ENCODE measurements at regions not wholly inside any gene's neighbourhood (a gene's known extent, or its start where the extent isn't known, plus 50 kb on each side); places are given as distances from the start of the nearest gene placed in this dataset.

DNA sequence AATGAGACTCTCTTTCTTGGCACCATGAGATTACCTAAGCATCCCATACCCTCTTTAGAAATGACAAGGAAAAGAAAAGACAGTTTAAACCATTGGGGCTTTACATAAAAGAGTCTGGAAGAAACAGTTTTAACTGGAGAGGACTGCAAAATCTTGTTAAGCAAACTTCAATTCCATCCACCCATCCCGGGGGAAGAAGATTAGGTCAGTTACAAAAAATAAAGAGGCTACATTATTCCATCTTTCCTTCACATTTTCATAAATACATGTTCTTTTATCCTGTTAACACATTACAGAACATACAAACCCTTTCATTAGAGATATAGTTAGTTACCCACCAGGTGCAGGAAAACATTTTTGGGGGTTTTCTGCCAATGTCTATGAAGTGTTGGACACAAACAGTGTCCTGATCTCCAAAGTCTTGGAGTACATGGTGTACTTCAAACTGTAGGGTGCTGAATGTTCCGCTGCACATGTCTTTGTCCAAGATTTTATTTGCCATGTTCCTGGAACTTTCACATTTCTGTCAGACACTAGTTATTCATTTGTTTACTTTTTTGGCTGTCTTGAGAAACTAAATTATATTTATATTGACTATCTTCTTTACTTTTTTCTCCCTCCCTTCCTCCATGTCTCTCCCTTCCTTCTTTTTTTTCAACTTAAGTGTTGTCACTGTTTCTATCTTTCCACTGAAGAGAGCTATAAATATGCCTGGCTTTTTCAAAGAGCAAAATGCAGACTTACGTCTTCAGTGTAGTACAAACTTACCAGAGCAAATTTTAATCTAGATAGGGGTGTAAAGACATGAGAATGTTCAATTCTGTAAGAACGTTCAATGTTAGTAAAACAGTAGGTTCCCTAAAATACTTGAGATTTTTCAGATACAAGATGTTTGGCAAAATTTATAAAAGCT, 410.9 kb upstream of the PRR16 start:
- TF ChIP-seq POLR2AphosphoS5 (IDR thresholded peaks at IDR 0.05) (peak in 2 of 4 donors; percentile 38 to 75), EP300 (IDR thresholded peaks at IDR 0.05) (peak in 2 of 4 donors; percentile 31 to 83)
- TF ChIP-seq, protein P1, sequence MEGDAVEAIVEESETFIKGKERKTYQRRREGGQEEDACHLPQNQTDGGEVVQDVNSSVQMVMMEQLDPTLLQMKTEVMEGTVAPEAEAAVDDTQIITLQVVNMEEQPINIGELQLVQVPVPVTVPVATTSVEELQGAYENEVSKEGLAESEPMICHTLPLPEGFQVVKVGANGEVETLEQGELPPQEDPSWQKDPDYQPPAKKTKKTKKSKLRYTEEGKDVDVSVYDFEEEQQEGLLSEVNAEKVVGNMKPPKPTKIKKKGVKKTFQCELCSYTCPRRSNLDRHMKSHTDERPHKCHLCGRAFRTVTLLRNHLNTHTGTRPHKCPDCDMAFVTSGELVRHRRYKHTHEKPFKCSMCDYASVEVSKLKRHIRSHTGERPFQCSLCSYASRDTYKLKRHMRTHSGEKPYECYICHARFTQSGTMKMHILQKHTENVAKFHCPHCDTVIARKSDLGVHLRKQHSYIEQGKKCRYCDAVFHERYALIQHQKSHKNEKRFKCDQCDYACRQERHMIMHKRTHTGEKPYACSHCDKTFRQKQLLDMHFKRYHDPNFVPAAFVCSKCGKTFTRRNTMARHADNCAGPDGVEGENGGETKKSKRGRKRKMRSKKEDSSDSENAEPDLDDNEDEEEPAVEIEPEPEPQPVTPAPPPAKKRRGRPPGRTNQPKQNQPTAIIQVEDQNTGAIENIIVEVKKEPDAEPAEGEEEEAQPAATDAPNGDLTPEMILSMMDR (IDR thresholded peaks at IDR 0.05): no peak
- Histone ChIP-seq H3K4me3 (no peak overlapping the region), H3K9me3 (no peaks in the 10 kb centered on the region), H3K27me3 (no peaks in the 10 kb centered on the region), H3K27ac (peak overlapping the region in 1 of 4 donors; percentile 27), H3K36me3 (no peaks in the 10 kb centered on the region), H3K4me1 (no peaks in the 10 kb centered on the region)
- no peak for DNase-seq
- WGBS, 2 donors: 63 to 74% methylated on average over 4 of the region's 4 CpGs
- intact Hi-C loops (cut with DNase I): no loop called here

DNA sequence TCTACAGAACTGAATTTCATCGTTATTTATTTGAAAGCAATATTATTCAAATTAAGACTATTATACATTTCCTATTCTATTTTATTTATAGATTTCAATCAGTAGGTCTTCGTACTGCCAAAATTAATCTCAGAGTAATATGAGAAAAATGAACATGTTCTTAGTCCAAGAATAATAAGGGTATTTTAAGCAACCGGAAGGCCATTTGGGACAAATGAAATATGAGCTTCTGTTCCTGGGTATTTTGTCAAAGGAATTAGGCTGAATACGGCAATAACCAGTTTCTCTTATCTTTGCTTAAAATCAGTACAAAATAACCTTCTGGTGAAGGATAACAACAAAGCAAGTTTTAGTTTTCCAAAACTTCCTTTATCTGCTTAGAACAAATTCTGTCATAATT, 410.3 kb upstream of the PRR16 start:
- Histone ChIP-seq H3K27me3 (no peaks in the 10 kb centered on the region), H3K36me3 (no peaks in the 10 kb centered on the region), H3K4me3 (no peak overlapping the region), H3K9me3 (no peaks in the 10 kb centered on the region), H3K27ac (no peak overlapping the region), H3K4me1 (no peaks in the 10 kb centered on the region)
- intact Hi-C loops (cut with DNase I): no loop called here
- no peak for DNase-seq
- TF ChIP-seq POLR2AphosphoS5 (IDR thresholded peaks at IDR 0.05): no peak
- TF ChIP-seq EP300 (IDR thresholded peaks at IDR 0.05): no peak
- TF ChIP-seq, protein P1 (IDR thresholded peaks at IDR 0.05): no peak
- no peak for TF ChIP-seq POLR2A (IDR thresholded peaks at IDR 0.05)
- 84 to 94% methylated on average over 4 of the region's 4 CpGs for WGBS, 2 donors

DNA sequence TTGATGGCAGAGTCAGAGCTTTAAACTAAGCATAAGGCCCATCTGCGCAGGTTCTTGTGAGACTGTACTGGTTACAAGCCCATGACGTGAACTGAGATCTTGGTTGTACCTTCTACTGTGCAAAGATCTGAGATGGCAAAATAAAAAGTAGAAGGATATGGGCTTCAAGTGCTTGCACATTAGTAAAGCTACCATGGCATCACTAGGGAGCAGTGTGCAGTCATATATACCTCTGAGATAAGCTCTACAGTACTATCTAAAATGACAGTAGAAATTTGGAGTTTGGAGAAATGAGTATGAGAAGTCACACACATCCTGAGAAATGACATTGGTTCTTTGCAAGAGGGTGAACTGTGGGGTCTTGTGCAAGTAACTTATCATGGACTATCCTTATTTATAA, 408.2 kb upstream of the PRR16 start:
- Histone ChIP-seq H3K9me3 (no peaks in the 10 kb centered on the region), H3K27ac (no peak overlapping the region), H3K4me1 (no peaks in the 10 kb centered on the region), H3K4me3 (no peak overlapping the region), H3K27me3 (no peaks in the 10 kb centered on the region), H3K36me3 (no peaks in the 10 kb centered on the region)
- no peak for DNase-seq
- 89 to 93% methylated on average over 2 of the region's 2 CpGs for WGBS, 2 donors
- TF ChIP-seq, protein P1 (IDR thresholded peaks at IDR 0.05): no peak
- TF ChIP-seq EP300 (IDR thresholded peaks at IDR 0.05) (no peak), POLR2AphosphoS5 (IDR thresholded peaks at IDR 0.05) (no peak), POLR2A (IDR thresholded peaks at IDR 0.05) (no peak)
- intact Hi-C loops (cut with DNase I): no loop called here

DNA sequence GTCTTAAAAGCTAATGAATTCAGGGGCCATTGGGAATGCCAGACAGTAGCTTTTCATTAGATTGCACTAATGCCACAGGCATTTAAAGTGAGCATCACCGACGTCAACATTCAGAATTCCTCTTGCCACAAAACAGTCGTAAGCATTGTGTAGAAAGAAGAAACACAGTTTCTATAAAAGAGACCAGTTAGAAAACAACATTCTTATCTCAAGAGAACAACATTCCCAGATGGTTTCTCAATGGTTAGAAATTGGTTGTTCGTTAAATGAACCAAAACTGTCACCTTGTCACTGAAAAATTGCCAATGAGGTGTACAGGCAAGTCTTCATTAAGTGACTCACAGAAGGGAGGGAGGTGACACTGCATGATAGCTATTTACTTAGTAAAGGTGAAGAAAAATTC, 401.6 kb upstream of the PRR16 start:
- Histone ChIP-seq H3K4me3 (no peak overlapping the region), H3K27ac (no peak overlapping the region), H3K4me1 (no peaks in the 10 kb centered on the region), H3K36me3 (no peaks in the 10 kb centered on the region), H3K27me3 (no peaks in the 10 kb centered on the region), H3K9me3 (no peaks in the 10 kb centered on the region)
- WGBS, 2 donors: 78 to 85% methylated on average over 4 of the region's 4 CpGs
- no peak for DNase-seq
- intact Hi-C loops (cut with DNase I): no loop called here
- TF ChIP-seq, protein P1 (IDR thresholded peaks at IDR 0.05): no peak
- TF ChIP-seq EP300 (IDR thresholded peaks at IDR 0.05): no peak
- TF ChIP-seq POLR2A (IDR thresholded peaks at IDR 0.05): no peak
- TF ChIP-seq POLR2AphosphoS5 (IDR thresholded peaks at IDR 0.05): no peak

All from sigmoid colon (tissue), 6 donors.